ENCODE measurements at regions not wholly inside any gene's neighbourhood (a gene's known extent, or its start where the extent isn't known, plus 50 kb on each side); places are given as distances from the start of the nearest gene placed in this dataset.

DNA sequence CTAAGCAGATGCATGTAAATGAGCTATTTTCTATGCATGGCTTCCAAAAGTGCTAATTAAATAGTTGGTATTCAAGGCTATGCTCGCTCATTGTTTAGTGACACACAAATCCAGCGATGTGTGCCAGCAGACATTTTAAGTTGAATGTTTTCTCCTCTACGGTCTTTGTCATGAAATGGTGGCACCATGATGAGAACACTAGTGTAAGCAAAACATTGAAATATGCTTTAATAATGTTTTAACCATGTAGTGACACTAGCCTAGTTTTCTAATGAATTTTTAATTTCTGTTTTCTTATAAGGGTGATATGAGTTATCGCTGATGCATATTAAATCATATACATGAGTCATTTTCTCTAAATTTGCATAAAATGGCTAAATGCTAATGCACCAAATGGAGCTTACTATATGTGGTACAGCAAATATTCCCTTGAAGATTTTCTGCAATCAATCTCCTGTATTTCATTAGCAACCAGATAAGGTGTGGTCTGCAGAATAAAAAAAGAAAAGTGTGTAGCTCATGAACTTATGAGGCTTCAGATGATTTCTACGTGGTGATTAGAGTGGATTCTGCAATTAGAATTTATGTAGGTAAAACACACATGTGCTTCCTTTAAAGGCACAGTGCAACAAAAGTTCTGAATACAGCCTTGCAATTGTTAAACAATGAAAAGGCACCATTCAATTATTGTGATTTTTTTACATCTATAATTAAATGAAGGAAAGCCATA, 226.6 kb downstream of the MEF2C start:
- TF ChIP-seq SUZ12 (IDR thresholded peaks at IDR 0.05) (no peak), TARDBP (IDR thresholded peaks at IDR 0.05) (no peak), ZNF384 (IDR thresholded peaks at IDR 0.05) (no peak), FOXA1 (IDR thresholded peaks at IDR 0.05) (no peak), FOXM1 (IDR thresholded peaks at IDR 0.05; ENCODE audit: borderline replicate concordance) (no peak), ARNT (IDR thresholded peaks at IDR 0.05) (no peak), CTBP1 (IDR thresholded peaks at IDR 0.05; ENCODE audit: borderline replicate concordance) (no peak), FOXK2 (IDR thresholded peaks at IDR 0.05) (no peak), HDGF (IDR thresholded peaks at IDR 0.05; ENCODE audit: borderline replicate concordance) (no peak), SP1 (IDR thresholded peaks at IDR 0.05) (no peak), BHLHE40 (IDR thresholded peaks at IDR 0.05; ENCODE audit: borderline replicate concordance) (no peak), NFRKB (IDR thresholded peaks at IDR 0.05) (no peak)
- TF ChIP-seq, protein P1, sequence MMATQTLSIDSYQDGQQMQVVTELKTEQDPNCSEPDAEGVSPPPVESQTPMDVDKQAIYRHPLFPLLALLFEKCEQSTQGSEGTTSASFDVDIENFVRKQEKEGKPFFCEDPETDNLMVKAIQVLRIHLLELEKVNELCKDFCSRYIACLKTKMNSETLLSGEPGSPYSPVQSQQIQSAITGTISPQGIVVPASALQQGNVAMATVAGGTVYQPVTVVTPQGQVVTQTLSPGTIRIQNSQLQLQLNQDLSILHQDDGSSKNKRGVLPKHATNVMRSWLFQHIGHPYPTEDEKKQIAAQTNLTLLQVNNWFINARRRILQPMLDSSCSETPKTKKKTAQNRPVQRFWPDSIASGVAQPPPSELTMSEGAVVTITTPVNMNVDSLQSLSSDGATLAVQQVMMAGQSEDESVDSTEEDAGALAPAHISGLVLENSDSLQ (IDR thresholded peaks at IDR 0.05) = no peak

Measured in HEK293T (cell line).